ENCODE measurements at regions not wholly inside any gene's neighbourhood (a gene's known extent, or its start where the extent isn't known, plus 50 kb on each side); places are given as distances from the start of the nearest gene placed in this dataset.

DNA sequence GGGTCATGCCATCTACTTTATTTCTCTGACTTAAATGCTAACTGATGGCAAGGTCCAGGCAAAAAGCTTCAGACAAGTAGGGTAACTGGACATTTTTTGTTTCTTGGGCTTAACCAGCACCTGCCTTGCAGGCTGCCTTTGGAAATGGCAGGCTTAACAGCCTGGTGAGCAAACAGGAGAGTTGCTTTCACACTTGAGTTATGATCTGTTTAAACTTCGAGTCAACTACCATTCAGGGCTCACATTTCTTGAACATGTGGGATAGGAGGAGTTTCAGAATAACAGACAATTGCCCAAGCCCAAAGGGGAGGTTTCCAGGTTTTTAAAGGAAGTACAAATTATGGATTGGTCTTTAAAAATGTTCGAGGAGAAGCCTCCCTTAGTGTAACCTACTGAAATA, 724.6 kb upstream of the SORCS1 start:
- peaks cover 0 to 12% (median 0%) of the 10 kb centered on the region in 12 donors for H3K9me3 ChIP-seq
- 30 to 59% (median 47%) methylated on average over 2 of the region's 2 CpGs for WGBS, 4 donors
- no peak for DNase-seq
- TF ChIP-seq, protein P1, sequence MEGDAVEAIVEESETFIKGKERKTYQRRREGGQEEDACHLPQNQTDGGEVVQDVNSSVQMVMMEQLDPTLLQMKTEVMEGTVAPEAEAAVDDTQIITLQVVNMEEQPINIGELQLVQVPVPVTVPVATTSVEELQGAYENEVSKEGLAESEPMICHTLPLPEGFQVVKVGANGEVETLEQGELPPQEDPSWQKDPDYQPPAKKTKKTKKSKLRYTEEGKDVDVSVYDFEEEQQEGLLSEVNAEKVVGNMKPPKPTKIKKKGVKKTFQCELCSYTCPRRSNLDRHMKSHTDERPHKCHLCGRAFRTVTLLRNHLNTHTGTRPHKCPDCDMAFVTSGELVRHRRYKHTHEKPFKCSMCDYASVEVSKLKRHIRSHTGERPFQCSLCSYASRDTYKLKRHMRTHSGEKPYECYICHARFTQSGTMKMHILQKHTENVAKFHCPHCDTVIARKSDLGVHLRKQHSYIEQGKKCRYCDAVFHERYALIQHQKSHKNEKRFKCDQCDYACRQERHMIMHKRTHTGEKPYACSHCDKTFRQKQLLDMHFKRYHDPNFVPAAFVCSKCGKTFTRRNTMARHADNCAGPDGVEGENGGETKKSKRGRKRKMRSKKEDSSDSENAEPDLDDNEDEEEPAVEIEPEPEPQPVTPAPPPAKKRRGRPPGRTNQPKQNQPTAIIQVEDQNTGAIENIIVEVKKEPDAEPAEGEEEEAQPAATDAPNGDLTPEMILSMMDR (IDR thresholded peaks at IDR 0.05): no peak
- no peak for TF ChIP-seq POLR2A (IDR thresholded peaks at IDR 0.05)
- intact Hi-C loops (cut with DNase I): no loop called here
- no peaks in the 10 kb centered on the region for H3K27me3 ChIP-seq
- ATAC-seq: no peak
- no peaks in the 10 kb centered on the region for H3K4me1 ChIP-seq
- H3K4me3 ChIP-seq: no peak overlapping the region
- H3K36me3 ChIP-seq: no peaks in the 10 kb centered on the region
- no peak overlapping the region for H3K27ac ChIP-seq

DNA sequence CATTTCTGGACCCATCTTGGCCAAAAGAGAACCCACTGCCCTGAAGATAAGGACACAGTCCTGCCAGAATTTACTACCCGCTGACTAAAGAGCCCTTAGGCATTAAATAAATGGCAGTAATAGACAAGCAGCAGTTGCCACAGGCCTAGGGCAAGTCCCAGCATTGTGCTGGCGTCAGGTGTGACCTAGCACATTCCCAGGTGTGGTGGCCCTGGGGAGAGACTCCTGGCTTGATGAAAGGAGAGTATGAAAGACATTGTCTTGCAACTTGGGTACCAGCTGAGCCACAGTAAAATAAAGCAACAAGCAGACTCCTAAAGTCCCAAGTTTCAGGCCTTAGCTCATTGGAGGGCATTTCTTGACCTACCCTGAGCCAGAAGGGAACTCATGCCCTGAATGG, 715.7 kb upstream of the SORCS1 start:
- TF ChIP-seq, protein P1 (IDR thresholded peaks at IDR 0.05): no peak
- no peak for TF ChIP-seq POLR2A (IDR thresholded peaks at IDR 0.05)
- DNase-seq: no peak
- Histone ChIP-seq H3K4me3 (no peak overlapping the region), H3K36me3 (no peaks in the 10 kb centered on the region), H3K27me3 (no peaks in the 10 kb centered on the region), H3K27ac (no peak overlapping the region), H3K9me3 (peaks cover 0 to 37% (median 10%) of the 10 kb centered on the region in 12 donors), H3K4me1 (no peaks in the 10 kb centered on the region)
- 46 to 75% (median 65%) methylated on average over 2 of the region's 2 CpGs for WGBS, 4 donors
- intact Hi-C loops (cut with DNase I): no loop called here
- ATAC-seq: no peak

DNA sequence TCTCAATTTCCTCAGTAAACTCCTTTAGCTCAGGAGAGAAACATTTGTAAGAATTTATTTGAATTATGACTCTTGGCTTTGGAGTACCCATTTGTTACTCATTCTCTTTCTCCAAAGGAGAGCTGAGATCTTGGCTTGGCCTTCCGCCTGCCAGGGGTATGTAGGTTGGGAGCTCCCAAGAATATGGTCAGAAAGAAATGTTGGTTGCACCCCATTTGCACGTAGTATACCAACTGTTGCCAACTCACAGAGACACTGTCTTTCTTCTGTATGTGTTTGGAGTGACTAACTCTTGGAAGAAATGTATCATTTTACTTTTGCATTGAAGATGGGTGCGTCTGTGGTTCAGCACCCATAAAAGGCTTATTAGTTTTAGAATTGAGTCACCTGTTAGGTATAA, 708.5 kb upstream of the SORCS1 start:
- Histone ChIP-seq H3K4me3 (no peak overlapping the region), H3K27ac (no peak overlapping the region), H3K4me1 (no peaks in the 10 kb centered on the region), H3K36me3 (no peaks in the 10 kb centered on the region), H3K9me3 (peaks cover 0 to 13% (median 0%) of the 10 kb centered on the region in 12 donors), H3K27me3 (no peaks in the 10 kb centered on the region)
- intact Hi-C loops (cut with DNase I): no loop called here
- TF ChIP-seq POLR2A (IDR thresholded peaks at IDR 0.05): no peak
- TF ChIP-seq, protein P1 (IDR thresholded peaks at IDR 0.05): no peak
- ATAC-seq (no peak), DNase-seq (no peak)
- 84 to 92% (median 88%) methylated on average over 3 of the region's 3 CpGs for WGBS, 4 donors

DNA sequence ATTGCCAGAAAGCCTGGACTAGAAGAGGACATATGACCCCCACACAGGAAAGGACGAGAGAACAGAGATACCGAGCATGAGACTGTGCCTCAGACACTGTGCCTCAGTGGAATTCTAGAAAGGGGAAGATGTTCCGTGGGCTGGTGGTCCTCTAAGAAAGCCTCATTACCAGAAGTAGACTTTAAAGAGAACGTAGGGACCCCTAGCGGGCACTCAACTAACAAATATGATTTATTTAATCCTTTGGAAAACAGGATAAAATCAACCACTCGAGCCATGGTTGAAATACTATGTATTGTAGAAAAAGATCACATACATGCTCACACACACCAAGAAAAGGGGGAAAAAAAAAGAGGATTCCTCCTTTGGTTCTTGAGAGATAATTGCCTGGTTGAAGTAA, 701.2 kb upstream of the SORCS1 start:
- Histone ChIP-seq H3K27me3 (no peaks in the 10 kb centered on the region), H3K27ac (no peak overlapping the region), H3K9me3 (no peaks in the 10 kb centered on the region), H3K4me3 (no peak overlapping the region), H3K4me1 (no peaks in the 10 kb centered on the region), H3K36me3 (no peaks in the 10 kb centered on the region)
- ATAC-seq: no peak
- intact Hi-C loops (cut with DNase I): no loop called here
- TF ChIP-seq POLR2A (IDR thresholded peaks at IDR 0.05): no peak
- TF ChIP-seq, protein P1 (IDR thresholded peaks at IDR 0.05): no peak
- WGBS, 4 donors: 52 to 59% (median 58%) methylated on average over 6 of the region's 6 CpGs
- no peak for DNase-seq

All from heart left ventricle (tissue), 16 donors.